ENCODE measurements at regions not wholly inside any gene's neighbourhood (a gene's known extent, or its start where the extent isn't known, plus 50 kb on each side); places are given as distances from the start of the nearest gene placed in this dataset.

DNA sequence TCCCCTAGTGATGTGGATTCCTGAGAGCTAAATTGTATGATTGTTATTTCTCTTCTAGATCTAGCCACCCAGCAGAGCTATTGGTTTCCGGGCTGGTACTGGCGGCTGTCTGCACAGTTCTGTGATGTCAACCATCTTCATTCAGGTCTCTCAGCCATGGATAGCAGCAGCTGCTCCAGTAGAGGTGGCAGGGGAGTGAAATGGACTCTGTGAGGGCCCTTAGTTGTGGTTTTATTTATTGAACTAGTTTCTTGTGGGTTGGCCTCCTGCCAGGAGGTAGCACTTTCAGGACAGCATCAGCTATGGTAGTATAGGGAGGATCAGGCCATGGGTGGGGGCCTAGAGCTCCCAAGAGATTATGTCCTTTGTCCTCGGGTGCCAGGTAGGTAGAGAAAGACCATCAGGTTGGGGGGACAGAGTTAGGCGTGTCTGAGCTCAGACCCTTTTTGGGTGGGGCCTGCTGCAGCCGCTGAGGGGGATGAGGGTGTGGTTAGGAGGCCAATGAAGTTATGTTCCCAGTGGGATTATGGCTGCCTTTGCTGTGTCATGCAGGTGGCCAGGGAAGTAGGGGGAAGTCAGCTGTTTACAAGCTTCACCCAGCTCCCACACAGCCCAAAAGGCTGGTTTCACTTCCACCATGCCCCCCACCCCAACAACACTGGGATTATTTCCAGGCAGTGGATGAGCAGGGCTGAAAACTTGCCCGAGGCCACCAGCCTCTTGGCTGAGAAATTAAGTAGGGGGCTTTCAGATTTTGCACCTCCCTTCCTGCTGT is 55.1 kb upstream of the RGS4 start:
- TF ChIP-seq, protein P1, sequence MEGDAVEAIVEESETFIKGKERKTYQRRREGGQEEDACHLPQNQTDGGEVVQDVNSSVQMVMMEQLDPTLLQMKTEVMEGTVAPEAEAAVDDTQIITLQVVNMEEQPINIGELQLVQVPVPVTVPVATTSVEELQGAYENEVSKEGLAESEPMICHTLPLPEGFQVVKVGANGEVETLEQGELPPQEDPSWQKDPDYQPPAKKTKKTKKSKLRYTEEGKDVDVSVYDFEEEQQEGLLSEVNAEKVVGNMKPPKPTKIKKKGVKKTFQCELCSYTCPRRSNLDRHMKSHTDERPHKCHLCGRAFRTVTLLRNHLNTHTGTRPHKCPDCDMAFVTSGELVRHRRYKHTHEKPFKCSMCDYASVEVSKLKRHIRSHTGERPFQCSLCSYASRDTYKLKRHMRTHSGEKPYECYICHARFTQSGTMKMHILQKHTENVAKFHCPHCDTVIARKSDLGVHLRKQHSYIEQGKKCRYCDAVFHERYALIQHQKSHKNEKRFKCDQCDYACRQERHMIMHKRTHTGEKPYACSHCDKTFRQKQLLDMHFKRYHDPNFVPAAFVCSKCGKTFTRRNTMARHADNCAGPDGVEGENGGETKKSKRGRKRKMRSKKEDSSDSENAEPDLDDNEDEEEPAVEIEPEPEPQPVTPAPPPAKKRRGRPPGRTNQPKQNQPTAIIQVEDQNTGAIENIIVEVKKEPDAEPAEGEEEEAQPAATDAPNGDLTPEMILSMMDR (IDR thresholded peaks at IDR 0.05): no peak
- TF ChIP-seq POLR2A (IDR thresholded peaks at IDR 0.05): no peak
